IMR-90 (cell line): ENCODE measurements at regions not wholly inside any gene's neighbourhood (a gene's known extent, or its start where the extent isn't known, plus 50 kb on each side); places are given as distances from the start of the nearest gene placed in this dataset.

Experiments
- CEBPB ChIP-seq: IDR thresholded peaks from 2 replicates; pipeline ENCODE4 v1.6.1; 2012; ENCODE audit warnings: low read depth, low read length, improper control_type of control experiment
- CHD1 ChIP-seq: IDR thresholded peaks from 2 replicates; pipeline ENCODE4 v1.6.1; 2012; ENCODE audit warnings: low read depth, low read length, improper control_type of control experiment
- CTCF ChIP-seq: conservative IDR thresholded peaks from 2 replicates; pipeline ENCODE4 v1.5.1; 2012; ENCODE audit warnings: mild to moderate bottlenecking, low read depth, low read length, improper control_type of control experiment
- FOS ChIP-seq: fragments of 150-350 bp; IDR thresholded peaks from 2 replicates; pipeline ENCODE4 v1.6.1; 2016; ENCODE audit warnings: low read depth, low read length
- MAFK ChIP-seq: IDR thresholded peaks from 2 replicates; pipeline ENCODE4 v1.6.1; 2012; ENCODE audit warnings: low read depth, low read length, improper control_type of control experiment
- MAZ ChIP-seq: IDR thresholded peaks from 2 replicates; pipeline ENCODE4 v1.6.1; 2012; ENCODE audit warnings: low read depth, mild to moderate bottlenecking, low read length, improper control_type of control experiment, moderate library complexity, borderline replicate concordance
- MXI1 ChIP-seq: IDR thresholded peaks from 2 replicates; pipeline ENCODE4 v1.6.1; 2012; ENCODE audit warnings: low read depth, mild to moderate bottlenecking, low read length, moderate library complexity, borderline replicate concordance
- POLR2A ChIP-seq: IDR thresholded peaks from 2 replicates; pipeline ENCODE4 v1.6.1; 2012; ENCODE audit warnings: mild to moderate bottlenecking, low read depth, low read length
- RCOR1 ChIP-seq: IDR thresholded peaks from 2 replicates; pipeline ENCODE4 v1.6.1; 2012; ENCODE audit warnings: mild to moderate bottlenecking, low read length, improper control_type of control experiment; ENCODE audit not compliant: insufficient replicate concordance
- RFX5 ChIP-seq: IDR thresholded peaks from 2 replicates; pipeline ENCODE4 v1.8.0; 2012; ENCODE audit warnings: low read depth, mild to moderate bottlenecking, low read length, moderate library complexity
- SMC3 ChIP-seq: fragments of 150-350 bp; IDR thresholded peaks from 2 replicates; pipeline ENCODE4 v1.6.1; 2016; ENCODE audit warnings: low read depth, mild to moderate bottlenecking, antibody characterized with exemption, low read length, moderate library complexity
- TF ChIP-seq, protein P1 (sequence below): fragments of 150-350 bp; IDR thresholded peaks from 2 replicates; pipeline ENCODE4 v1.6.1; 2017; ENCODE audit warnings: mild to moderate bottlenecking, antibody characterized with exemption, low read length, low read depth
- TF ChIP-seq, protein P2 (sequence below): fragments of 150-350 bp; IDR thresholded peaks from 2 replicates; pipeline ENCODE4 v1.6.1; 2016; ENCODE audit warnings: low read depth, mild to moderate bottlenecking, low read length, moderate library complexity, borderline replicate concordance

DNA sequence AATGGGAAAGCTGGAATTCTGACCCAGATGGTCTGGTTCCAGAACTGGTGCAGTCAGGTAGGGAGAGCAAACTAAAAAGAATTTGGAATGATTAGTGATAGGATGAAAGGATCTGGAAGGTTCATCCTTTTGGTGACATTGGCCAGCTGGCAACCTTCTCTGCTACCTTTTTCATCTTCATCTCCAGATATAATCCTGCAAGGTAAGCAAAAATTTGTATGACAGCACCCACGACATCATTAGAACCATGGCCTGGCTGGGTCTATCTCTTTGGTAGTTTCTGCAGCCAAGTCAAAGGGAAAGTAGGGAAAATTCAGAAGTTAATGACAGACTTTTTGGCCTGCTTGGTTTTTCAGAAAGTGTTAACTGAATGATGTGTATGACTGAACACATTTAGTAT is 188.9 kb upstream of the MALRD1 start:
- TF ChIP-seq, protein P1, sequence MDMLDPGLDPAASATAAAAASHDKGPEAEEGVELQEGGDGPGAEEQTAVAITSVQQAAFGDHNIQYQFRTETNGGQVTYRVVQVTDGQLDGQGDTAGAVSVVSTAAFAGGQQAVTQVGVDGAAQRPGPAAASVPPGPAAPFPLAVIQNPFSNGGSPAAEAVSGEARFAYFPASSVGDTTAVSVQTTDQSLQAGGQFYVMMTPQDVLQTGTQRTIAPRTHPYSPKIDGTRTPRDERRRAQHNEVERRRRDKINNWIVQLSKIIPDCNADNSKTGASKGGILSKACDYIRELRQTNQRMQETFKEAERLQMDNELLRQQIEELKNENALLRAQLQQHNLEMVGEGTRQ: no peak
- TF ChIP-seq MAFK (peak; percentile 83), POLR2A (no peak), FOS (no peak), CTCF (no peak), RFX5 (no peak), MXI1 (no peak), CHD1 (no peak), RCOR1 (no peak), CEBPB (no peak), SMC3 (no peak), MAZ (no peak)
- TF ChIP-seq, protein P2, sequence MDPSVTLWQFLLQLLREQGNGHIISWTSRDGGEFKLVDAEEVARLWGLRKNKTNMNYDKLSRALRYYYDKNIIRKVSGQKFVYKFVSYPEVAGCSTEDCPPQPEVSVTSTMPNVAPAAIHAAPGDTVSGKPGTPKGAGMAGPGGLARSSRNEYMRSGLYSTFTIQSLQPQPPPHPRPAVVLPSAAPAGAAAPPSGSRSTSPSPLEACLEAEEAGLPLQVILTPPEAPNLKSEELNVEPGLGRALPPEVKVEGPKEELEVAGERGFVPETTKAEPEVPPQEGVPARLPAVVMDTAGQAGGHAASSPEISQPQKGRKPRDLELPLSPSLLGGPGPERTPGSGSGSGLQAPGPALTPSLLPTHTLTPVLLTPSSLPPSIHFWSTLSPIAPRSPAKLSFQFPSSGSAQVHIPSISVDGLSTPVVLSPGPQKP: no peak
